H1 (cell line): ENCODE measurements at regions not wholly inside any gene's neighbourhood (a gene's known extent, or its start where the extent isn't known, plus 50 kb on each side); places are given as distances from the start of the nearest gene placed in this dataset.

Source experiments
- GABPA ChIP-seq: IDR thresholded peaks from 2 replicates; pipeline ENCODE4 v1.6.1; 2011; ENCODE audit warnings: mild to moderate bottlenecking, low read length, moderate library complexity, borderline replicate concordance; ENCODE audit not compliant: insufficient read depth

DNA sequence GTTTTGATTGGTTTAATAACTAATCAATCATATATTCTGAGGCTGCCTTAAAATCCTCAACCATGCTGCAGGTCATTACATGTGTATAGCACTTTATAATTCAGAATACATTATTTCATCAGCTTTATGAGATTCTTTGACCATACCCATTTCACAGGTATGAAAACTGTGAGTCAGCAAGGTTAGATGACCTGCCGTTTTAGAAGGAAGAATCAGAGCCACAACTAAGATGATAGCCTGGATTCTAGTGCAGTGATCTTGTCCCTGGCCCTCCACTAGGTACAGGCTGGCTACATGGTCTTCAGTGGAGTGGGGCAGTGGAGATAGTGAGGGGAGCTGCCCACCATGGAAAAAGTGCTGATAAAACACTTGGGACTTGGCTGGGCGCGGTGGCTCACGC is 154.4 kb upstream of the MAX start (continued):
- TF ChIP-seq GABPA = no peak
